Liver (tissue), 8 donors: ENCODE measurements at regions not wholly inside any gene's neighbourhood (a gene's known extent, or its start where the extent isn't known, plus 50 kb on each side); places are given as distances from the start of the nearest gene placed in this dataset.
"Not testable (repeated sequence)": the region's sequence is repeated elsewhere in the genome, so short reads cannot be mapped to it uniquely, and the experiment has no call there.

ENCODE experiments used
- DNase-seq: peaks from one replicate; pipeline ENCODE4 v3.0.0-alpha.2; 2017; ENCODE audit warnings: low spot score
- H3K27ac ChIP-seq, 2 donors: one replicate each; pipeline ENCODE4 v1.7.0; 2013; ENCODE audit warnings: inconsistent platforms in 2 of 2, low read length in 2 of 2, control low read depth in 1 of 2, low read depth in 1 of 2, mild to moderate bottlenecking in 1 of 2
- H3K27me3 ChIP-seq, 4 donors: one replicate each; pipeline versions ENCODE4 v1.6.1 to v1.7.0; 2013; ENCODE audit warnings: low read length in 3 of 4, inconsistent platforms in 1 of 4, mild to moderate bottlenecking in 1 of 4, moderate library complexity in 1 of 4; ENCODE audit not compliant: control insufficient read depth in 4 of 4, insufficient read depth in 4 of 4
- H3K36me3 ChIP-seq, 4 donors: one replicate each; pipeline versions ENCODE4 v1.6.1 to v1.7.0; 2013; ENCODE audit warnings: low read length in 3 of 4, mild to moderate bottlenecking in 3 of 4, low read depth in 1 of 4, moderate library complexity in 1 of 4; ENCODE audit not compliant: control insufficient read depth in 4 of 4, insufficient read depth in 3 of 4
- H3K4me1 ChIP-seq, 4 donors: one replicate each; pipeline versions ENCODE4 v1.6.1 to v1.7.0; 2013; ENCODE audit warnings: low read length in 3 of 4, mild to moderate bottlenecking in 3 of 4, moderate library complexity in 1 of 4; ENCODE audit not compliant: control insufficient read depth in 4 of 4, insufficient read depth in 4 of 4
- H3K4me3 ChIP-seq, 3 donors: one replicate each; pipeline versions ENCODE4 v1.6.1 to v1.7.0; 2013; ENCODE audit warnings: low read length in 3 of 3, control low read depth in 1 of 3, low read depth in 1 of 3, mild to moderate bottlenecking in 1 of 3
- H3K9ac ChIP-seq, 2 donors: one replicate each; pipeline ENCODE4 v1.7.0; 2013; ENCODE audit warnings: low read length in 2 of 2, mild to moderate bottlenecking in 2 of 2, moderate library complexity in 2 of 2, control low read depth in 1 of 2, low read depth in 1 of 2
- H3K9me3 ChIP-seq, 4 donors: one replicate each; pipeline versions ENCODE4 v1.6.1 to v1.7.0; 2013; ENCODE audit warnings: low read length in 3 of 4; ENCODE audit not compliant: control insufficient read depth in 4 of 4
- EGR1 ChIP-seq, 2 donors: IDR thresholded peaks; 2 replicates each; pipeline ENCODE4 v1.6.1; 2016 to 2018; ENCODE audit warnings: antibody characterized with exemption in 2 of 2, low read depth in 2 of 2
- FOXA1 ChIP-seq: IDR thresholded peaks from 2 replicates; pipeline ENCODE4 v1.6.1; 2016; ENCODE audit warnings: antibody characterized with exemption
- GABPA ChIP-seq, 2 donors: IDR thresholded peaks in 1 of 2; conservative IDR thresholded peaks in 1 of 2; 2 replicates each; pipeline ENCODE4 v1.6.1; 2016; ENCODE audit warnings: antibody characterized with exemption in 2 of 2, mild to moderate bottlenecking in 1 of 2, moderate library complexity in 1 of 2
- HNF4A ChIP-seq, 2 donors: conservative IDR thresholded peaks; 2 replicates each; pipeline ENCODE4 v1.6.1; 2016; ENCODE audit warnings: antibody characterized with exemption in 2 of 2, mild to moderate bottlenecking in 2 of 2
- JUND ChIP-seq, 2 donors: IDR thresholded peaks; 2 replicates each; pipeline ENCODE4 v1.6.1; 2016; ENCODE audit warnings: antibody characterized with exemption in 2 of 2
- MAX ChIP-seq: IDR thresholded peaks from 2 replicates; pipeline ENCODE4 v1.6.1; 2016; ENCODE audit warnings: antibody characterized with exemption
- NR2F2 ChIP-seq: IDR thresholded peaks from 2 replicates; pipeline ENCODE4 v1.6.1; 2016; ENCODE audit warnings: antibody characterized with exemption
- RAD21 ChIP-seq, 2 donors: IDR thresholded peaks; 2 replicates each; pipeline ENCODE4 v1.6.1; 2016; ENCODE audit warnings: antibody characterized with exemption in 2 of 2, mild to moderate bottlenecking in 2 of 2
- RXRA ChIP-seq, 2 donors: IDR thresholded peaks; 2 replicates each; pipeline ENCODE4 v1.6.1; 2017 to 2018; ENCODE audit warnings: antibody characterized with exemption in 2 of 2, mild to moderate bottlenecking in 1 of 2
- SP1 ChIP-seq: IDR thresholded peaks from 2 replicates; pipeline ENCODE4 v1.6.1; 2018; ENCODE audit warnings: antibody characterized with exemption, mild to moderate bottlenecking
- YY1 ChIP-seq: IDR thresholded peaks from 2 replicates; pipeline ENCODE4 v1.6.1; 2016; ENCODE audit warnings: antibody characterized with exemption, mild to moderate bottlenecking
- WGBS: extraction: QIAGEN DNeasy Blood & Tissue Kit; methylation state at CpG from one replicate; pipeline ENCODE4 v1.1.7; 2013; 5-methylcytosine and 5-hydroxymethylcytosine counted together
- TF ChIP-seq, protein P1 (sequence below): fragments of 150-350 bp; IDR thresholded peaks from 2 replicates; pipeline ENCODE4 v1.5.1; 2017; ENCODE audit warnings: improper control_type of control experiment, low read depth, low read length; ENCODE audit not compliant: missing input control
- TF ChIP-seq, protein P2 (sequence below): IDR thresholded peaks from 2 replicates; pipeline ENCODE4 v1.6.1; 2016; ENCODE audit warnings: antibody characterized with exemption
- donor health status: healthy.
- donor health status: healthy.
- donor health status: healthy.
- donor health status: healthy.
- donor health status: healthy.

DNA sequence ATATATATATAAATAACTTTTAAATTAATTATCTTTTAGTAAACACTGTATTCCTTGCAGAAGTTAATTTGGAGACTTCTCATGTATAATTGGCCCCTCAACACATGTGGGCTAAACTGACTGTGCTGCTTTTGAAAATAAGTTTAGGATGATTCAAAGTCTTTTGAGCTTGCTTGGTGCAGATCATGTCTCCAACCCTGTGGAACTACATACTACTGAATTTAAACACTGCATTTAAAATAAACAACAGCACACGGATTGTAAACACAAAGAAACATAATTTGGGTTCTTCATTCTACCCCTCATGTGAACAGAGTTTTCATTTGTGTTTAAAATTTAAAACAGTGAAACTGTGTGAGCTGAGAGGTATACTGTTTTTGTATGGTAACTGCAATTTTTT lies 167.7 kb downstream of the DDX1 start:
- WGBS, result 92% methylated on average over 1 of the region's 1 CpG

GRCh38 chr2:15759791-15760190 lies 168.1 kb downstream of the DDX1 start:
- not testable (repeated sequence) for H3K9me3 ChIP-seq, H3K27ac ChIP-seq, H3K9ac ChIP-seq, H3K36me3 ChIP-seq, DNase-seq, H3K4me1 ChIP-seq, H3K27me3 ChIP-seq, H3K4me3 ChIP-seq
- WGBS, result 93% methylated on average over 4 of the region's 4 CpGs

More for the DNA sequence above, 167.7 kb downstream of the DDX1 start:
- Histone ChIP-seq H3K27me3 (no peaks in the 10 kb centered on the region), H3K27ac (no peak overlapping the region), H3K9ac (no peak overlapping the region), H3K4me3 (no peak overlapping the region), H3K4me1 (peaks cover 3 to 7% (median 5%) of the 10 kb centered on the region in 4 donors), H3K36me3 (no peaks in the 10 kb centered on the region), H3K9me3 (no peaks in the 10 kb centered on the region)
- DNase-seq, result no peak
- TF ChIP-seq YY1, result no peak
- TF ChIP-seq RAD21 (IDR thresholded peaks at IDR 0.05), result no peak
- no peak for TF ChIP-seq FOXA1

- TF ChIP-seq NR2F2 (no peak), JUND (IDR thresholded peaks at IDR 0.05) (no peak), RAD21 (IDR thresholded peaks at IDR 0.05) (no peak), RXRA (IDR thresholded peaks at IDR 0.05) (no peak), GABPA (IDR thresholded peaks at IDR 0.05 in 1 of 2, conservative IDR thresholded peaks at IDR 0.05 in 1 of 2) (no peak), EGR1 (IDR thresholded peaks at IDR 0.05; ENCODE audit: low read depth in 2 of 2) (no peak), MAX (no peak), YY1 (no peak), SP1 (no peak), HNF4A (conservative IDR thresholded peaks at IDR 0.05) (no peak)
- TF ChIP-seq, protein P1, sequence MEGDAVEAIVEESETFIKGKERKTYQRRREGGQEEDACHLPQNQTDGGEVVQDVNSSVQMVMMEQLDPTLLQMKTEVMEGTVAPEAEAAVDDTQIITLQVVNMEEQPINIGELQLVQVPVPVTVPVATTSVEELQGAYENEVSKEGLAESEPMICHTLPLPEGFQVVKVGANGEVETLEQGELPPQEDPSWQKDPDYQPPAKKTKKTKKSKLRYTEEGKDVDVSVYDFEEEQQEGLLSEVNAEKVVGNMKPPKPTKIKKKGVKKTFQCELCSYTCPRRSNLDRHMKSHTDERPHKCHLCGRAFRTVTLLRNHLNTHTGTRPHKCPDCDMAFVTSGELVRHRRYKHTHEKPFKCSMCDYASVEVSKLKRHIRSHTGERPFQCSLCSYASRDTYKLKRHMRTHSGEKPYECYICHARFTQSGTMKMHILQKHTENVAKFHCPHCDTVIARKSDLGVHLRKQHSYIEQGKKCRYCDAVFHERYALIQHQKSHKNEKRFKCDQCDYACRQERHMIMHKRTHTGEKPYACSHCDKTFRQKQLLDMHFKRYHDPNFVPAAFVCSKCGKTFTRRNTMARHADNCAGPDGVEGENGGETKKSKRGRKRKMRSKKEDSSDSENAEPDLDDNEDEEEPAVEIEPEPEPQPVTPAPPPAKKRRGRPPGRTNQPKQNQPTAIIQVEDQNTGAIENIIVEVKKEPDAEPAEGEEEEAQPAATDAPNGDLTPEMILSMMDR, result no peak
- TF ChIP-seq, protein P2, sequence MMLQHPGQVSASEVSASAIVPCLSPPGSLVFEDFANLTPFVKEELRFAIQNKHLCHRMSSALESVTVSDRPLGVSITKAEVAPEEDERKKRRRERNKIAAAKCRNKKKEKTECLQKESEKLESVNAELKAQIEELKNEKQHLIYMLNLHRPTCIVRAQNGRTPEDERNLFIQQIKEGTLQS, result no peak
- no peak for DNase-seq
These were observed 168.7 kb downstream of the DDX1 start for GRCh38 chr2:15760232-15760910.

More at GRCh38 chr2:15760232-15760910, 168.7 kb downstream of the DDX1 start:
- Histone ChIP-seq H3K27me3 (no peaks in the 10 kb centered on the region), H3K4me1 (peaks cover 4 to 9% (median 7%) of the 10 kb centered on the region in 4 donors), H3K9me3 (no peaks in the 10 kb centered on the region), H3K36me3 (no peaks in the 10 kb centered on the region), H3K27ac (no peak overlapping the region), H3K4me3 (no peak overlapping the region), H3K9ac (no peak overlapping the region)
- WGBS, result 68% methylated on average over 7 of the region's 7 CpGs
